MCF 10A (cell line): ENCODE measurements at regions not wholly inside any gene's neighbourhood (a gene's known extent, or its start where the extent isn't known, plus 50 kb on each side); places are given as distances from the start of the nearest gene placed in this dataset.

Experiments used
- BruUV-seq: library from RNA; stranded (reverse); fragments of 400-500 nt; replicated peaks from 2 replicates; lab custom pipeline; 2021; lab: Mats Ljungman, UMichigan
- CTCF ChIA-PET: fragments of 300-600 bp; sonication (Branson Sonifier 250); formaldehyde crosslinking; extraction: SDS; loops from one replicate; lab custom pipeline; 2021; ENCODE audit warnings: antibody characterized with exemption, inconsistent platforms; lab: Yijun Ruan, JAX
- POLR2A ChIA-PET: fragments of 300-600, 350-650 bp; sonication (Branson Sonifier 250); formaldehyde crosslinking; extraction: SDS; loops from one replicate; lab custom pipeline; 2020; ENCODE audit warnings: antibody characterized with exemption, inconsistent platforms; lab: Yijun Ruan, JAX
- DNase-seq: peaks from one replicate; pipeline ENCODE4 v3.0.0-alpha.2; 2018; ENCODE audit not compliant: unreplicated experiment
- H3K27ac Mint-ChIP-seq: one replicate; pipeline ENCODE4 v1.8.0; 2022; ENCODE audit warnings: mild to moderate bottlenecking, low read depth, mixed read lengths; ENCODE audit not compliant: unreplicated experiment
- H3K27me3 Mint-ChIP-seq: one replicate; pipeline ENCODE4 v1.8.0; 2022; ENCODE audit warnings: mixed read lengths; ENCODE audit not compliant: insufficient read depth, unreplicated experiment
- H3K36me3 Mint-ChIP-seq: one replicate; pipeline ENCODE4 v1.8.0; 2022; ENCODE audit warnings: mild to moderate bottlenecking, moderate library complexity, mixed read lengths; ENCODE audit not compliant: insufficient read depth, unreplicated experiment
- H3K4me1 Mint-ChIP-seq: one replicate; pipeline ENCODE4 v1.8.0; 2022; ENCODE audit warnings: mixed read lengths; ENCODE audit not compliant: insufficient read depth, unreplicated experiment
- H3K4me3 Mint-ChIP-seq: one replicate; pipeline ENCODE4 v1.8.0; 2022; ENCODE audit warnings: mild to moderate bottlenecking, moderate library complexity, mixed read lengths; ENCODE audit not compliant: unreplicated experiment
- H3K9me3 Mint-ChIP-seq: one replicate; pipeline ENCODE4 v1.8.0; 2022; ENCODE audit warnings: mixed read lengths; ENCODE audit not compliant: unreplicated experiment
- CTCF ChIP-seq: fragments of 200-600 bp; IDR thresholded peaks from one replicate; pipeline ENCODE4 v1.8.0; 2022; ENCODE audit warnings: antibody characterized with exemption, mild to moderate bottlenecking; ENCODE audit not compliant: unreplicated experiment
- intact Hi-C: fragments of 100-400 bp; cut with micrococcal nuclease; formaldehyde crosslinking; loops from 2 replicates; pipeline ENCODE4 v1.14.1; 2022

GRCh38 chr13:62687732-62688131, 1272.1 kb upstream of the PCDH20 start:
- BruUV-seq, result no TSS peak
- Mint-ChIP-seq H3K27me3 (no peaks in the 10 kb centered on the region), H3K9me3 (no peaks in the 10 kb centered on the region), H3K27ac (no peak overlapping the region), H3K4me1 (no peaks in the 10 kb centered on the region), H3K36me3 (no peaks in the 10 kb centered on the region), H3K4me3 (no peak overlapping the region)
- DNase-seq, result no peak
- ChIA-PET POLR2A (no interaction called here), CTCF (no interaction called here)
- no peak for TF ChIP-seq CTCF
- intact Hi-C loops, result no loop called here

- DNase-seq, result no peak
- Mint-ChIP-seq H3K36me3 (no peaks in the 10 kb centered on the region), H3K4me3 (no peak overlapping the region), H3K9me3 (no peaks in the 10 kb centered on the region), H3K27ac (no peak overlapping the region), H3K4me1 (no peaks in the 10 kb centered on the region), H3K27me3 (peaks cover 10% of the 10 kb centered on the region)
- no peak for TF ChIP-seq CTCF
- CTCF ChIA-PET, result interaction anchor here (0.9 kb wide), 1 partner anchor 28 kb away, joined by 3 read pairs; no protein-coding TSS in a partner anchor
- no TSS peak for BruUV-seq
- POLR2A ChIA-PET, result no interaction called here
- intact Hi-C loops, result no loop called here
Observed at GRCh38 chr13:62684359-62684758, 1268.7 kb upstream of the PCDH20 start.

GRCh38 chr13:62682788-62683187, 1267.1 kb upstream of the PCDH20 start:
- no TSS peak for BruUV-seq
- Mint-ChIP-seq H3K36me3 (no peaks in the 10 kb centered on the region), H3K9me3 (no peaks in the 10 kb centered on the region), H3K27me3 (peaks cover 11% of the 10 kb centered on the region), H3K27ac (no peak overlapping the region), H3K4me3 (no peak overlapping the region), H3K4me1 (no peaks in the 10 kb centered on the region)
- no peak for DNase-seq
- CTCF ChIA-PET, result no interaction called here
- POLR2A ChIA-PET, result no interaction called here
- intact Hi-C loops, result no loop called here
- TF ChIP-seq CTCF, result no peak

GRCh38 chr13:62678039-62678438, 1262.4 kb upstream of the PCDH20 start:
- DNase-seq, result no peak
- CTCF ChIA-PET, result no interaction called here
- intact Hi-C loops, result no loop called here
- no TSS peak for BruUV-seq
- Mint-ChIP-seq H3K4me1 (no peaks in the 10 kb centered on the region), H3K9me3 (no peaks in the 10 kb centered on the region), H3K4me3 (no peak overlapping the region), H3K27ac (no peak overlapping the region), H3K36me3 (no peaks in the 10 kb centered on the region), H3K27me3 (peaks cover 11% of the 10 kb centered on the region)
- no peak for TF ChIP-seq CTCF
- POLR2A ChIA-PET, result no interaction called here
